K562 (cell line): ENCODE measurements at regions not wholly inside any gene's neighbourhood (a gene's known extent, or its start where the extent isn't known, plus 50 kb on each side); places are given as distances from the start of the nearest gene placed in this dataset.

Source experiments
- ATAC-seq: fragments of 200-7000 bp; cut with Tn5 transposase; 3 replicates; pipeline ENCODE4 v1.9.1; 2020; ENCODE audit warnings: moderate library complexity
- BruUV-seq: library from RNA; stranded (reverse); fragments of 400-500 nt; replicated peaks from 2 replicates; lab custom pipeline; 2021; lab: Mats Ljungman, UMichigan
- CTCF ChIA-PET: fragments of 300-600 bp; formaldehyde crosslinking; extraction: SDS; loops from one replicate; lab custom pipeline; 2021; ENCODE audit warnings: low intra/inter-chr PET ratio; lab: Yijun Ruan, JAX
- POLR2A ChIA-PET: fragments of 300-600, 350-650 bp; sonication (Branson Sonifier 250); formaldehyde crosslinking; extraction: SDS; loops from one replicate; lab custom pipeline; 2021; ENCODE audit warnings: antibody characterized with exemption, inconsistent platforms; lab: Yijun Ruan, JAX
- DNase-seq, 4 experiments: peaks; one replicate each; pipeline versions ENCODE4 v3.0.0 to v3.0.0-alpha.2; 2011 to 2018; ENCODE audit warnings: low spot score in 3 of 4, mixed read lengths in 3 of 4; ENCODE audit errors: extremely low read depth in 1 of 4
- FAIRE-seq: peaks from 2 replicates; lab custom pipeline; 2011; peaks lifted over from hg19 to GRCh38; lab: Jason Lieb, UNC
- H2AFZ ChIP-seq: 2 replicates; pipeline ENCODE4 v1.6.0; 2011; ENCODE audit warnings: low read depth, low read length, control low read depth, inconsistent platforms
- H3K27ac ChIP-seq: fragments of 200-600 bp; 3 replicates; pipeline ENCODE4 v1.8.0; 2011; ENCODE audit warnings: low read depth, mild to moderate bottlenecking, control low read depth, inconsistent platforms, low read length, moderate library complexity, mixed read lengths; ENCODE audit errors: extremely low read depth
- H3K27me3 ChIP-seq, 2 experiments: fragments of 300-600 bp in 1 of 2; 2 replicates in 1 of 2; 3 replicates in 1 of 2; pipeline versions ENCODE4 v1.6.0 to v1.8.0; 2011; ENCODE audit warnings: inconsistent platforms in 2 of 2, low read length in 2 of 2, mild to moderate bottlenecking in 1 of 2, mixed read lengths in 1 of 2, moderate library complexity in 1 of 2; ENCODE audit not compliant: control insufficient read depth in 2 of 2, insufficient read depth in 2 of 2
- H3K36me3 ChIP-seq: fragments of 300-600 bp; 3 replicates; pipeline ENCODE4 v1.8.0; 2011; ENCODE audit warnings: mild to moderate bottlenecking, low read length, inconsistent platforms; ENCODE audit not compliant: control insufficient read depth, insufficient read depth
- H3K4me1 ChIP-seq, 2 experiments: fragments of 200-600 bp in 1 of 2; replicated peaks in 1 of 2; 2 replicates in 1 of 2; 3 replicates in 1 of 2; pipeline versions ENCODE4 v1.5.1 to v1.8.0; 2011; ENCODE audit warnings: inconsistent platforms in 2 of 2, low read length in 2 of 2, mild to moderate bottlenecking in 1 of 2, mixed read lengths in 1 of 2, moderate library complexity in 1 of 2; ENCODE audit not compliant: control insufficient read depth in 2 of 2, insufficient read depth in 2 of 2
- H3K4me2 ChIP-seq: 2 replicates; pipeline ENCODE4 v1.6.1; 2011; ENCODE audit warnings: low read length, control low read depth, inconsistent platforms, mixed read lengths; ENCODE audit not compliant: insufficient read depth
- H3K4me3 ChIP-seq: fragments of 200-600 bp; sonication (generic), shearing (Covaris generic); 2 replicates; pipeline ENCODE4 v1.5.1; 2016; ENCODE audit warnings: control low read depth, inconsistent platforms
- H3K79me2 ChIP-seq: fragments of 200-600 bp; 3 replicates; pipeline ENCODE4 v1.8.0; 2011; ENCODE audit warnings: low read length, inconsistent platforms; ENCODE audit not compliant: control insufficient read depth, insufficient read depth
- H3K9ac ChIP-seq, 2 experiments: 2 replicates each; pipeline versions ENCODE4 v1.6.0 to v1.6.1; 2011; ENCODE audit warnings: low read depth in 2 of 2, low read length in 2 of 2, control low read depth in 1 of 2, inconsistent platforms in 1 of 2, mild to moderate bottlenecking in 1 of 2, mixed read lengths in 1 of 2; ENCODE audit not compliant: insufficient read depth in 1 of 2
- H3K9me1 ChIP-seq: one replicate; pipeline ENCODE4 v1.6.0; 2011; ENCODE audit warnings: inconsistent platforms, mild to moderate bottlenecking, low read length, moderate library complexity; ENCODE audit not compliant: control insufficient read depth, insufficient read depth
- H3K9me3 ChIP-seq: replicated peaks from 2 replicates; pipeline ENCODE4 v1.5.1; 2011; ENCODE audit warnings: low read depth, low read length, inconsistent platforms; ENCODE audit not compliant: control insufficient read depth, insufficient read depth
- H4K20me1 ChIP-seq: replicated peaks from 2 replicates; pipeline ENCODE4 v1.6.1; 2011; ENCODE audit warnings: low read length, inconsistent platforms, mixed read lengths; ENCODE audit not compliant: control insufficient read depth, insufficient read depth
- COPS2 ChIP-seq: fragments of 450-650 bp; conservative IDR thresholded peaks from 2 replicates; pipeline ENCODE4 v1.6.1; 2016; ENCODE audit warnings: mild to moderate bottlenecking, moderate library complexity
- DEAF1 ChIP-seq: fragments of 450-650 bp; formaldehyde crosslinking; IDR thresholded peaks from 2 replicates; pipeline ENCODE4 v1.4.0; 2020; ENCODE audit warnings: mild to moderate bottlenecking, moderate library complexity
- PRPF4 ChIP-seq: fragments of 200-400 bp; formaldehyde crosslinking; IDR thresholded peaks from one replicate; pipeline ENCODE4 v1.6.1; 2017; ENCODE audit warnings: low read length, low read depth, mild to moderate bottlenecking; ENCODE audit not compliant: insufficient read depth, poor library complexity, severe bottlenecking
- TBL1XR1 ChIP-seq, 2 experiments: IDR thresholded peaks; 2 replicates each; pipeline ENCODE4 v1.6.1; 2012; ENCODE audit warnings: improper control_type of control experiment in 2 of 2, low read length in 2 of 2, mild to moderate bottlenecking in 1 of 2
- ZBTB9 ChIP-seq: fragments of 450-650 bp; formaldehyde crosslinking; IDR thresholded peaks from 2 replicates; pipeline ENCODE4 v1.4.0; 2020; ENCODE audit warnings: mild to moderate bottlenecking, moderate library complexity
- ZFX ChIP-seq: sonication (generic); formaldehyde crosslinking; IDR thresholded peaks from 2 replicates; pipeline ENCODE4 v1.8.0; 2022; ENCODE audit warnings: mild to moderate bottlenecking, missing genetic modification reagents, moderate library complexity
- ZNF592 ChIP-seq: fragments of 450-650 bp; IDR thresholded peaks from 2 replicates; pipeline ENCODE4 v1.6.1; 2017; ENCODE audit warnings: antibody characterized with exemption, mild to moderate bottlenecking
- WGBS: fragments of 100-300 bp; shearing (Covaris generic); methylation state at CpG from one replicate; pipeline ENCODE4 v1.1.6; 2016; ENCODE audit warnings: low coverage, mixed read lengths; ENCODE audit not compliant: insufficient coverage; ENCODE audit errors: missing lambda C conversion rate; 5-methylcytosine and 5-hydroxymethylcytosine counted together
- in situ Hi-C: fragments of 300-500 bp; cut with MboI; formaldehyde crosslinking; loops from 4 replicates; pipeline ENCODE4 v1.15.0; 2018; ENCODE audit warnings: inconsistent platforms, mixed read lengths
- intact Hi-C: fragments of 100-400 bp; cut with micrococcal nuclease; formaldehyde crosslinking; loops from 2 replicates; pipeline ENCODE4 v1.14.2; 2022

- H3K27me3 ChIP-seq, result no peaks in the 10 kb centered on the region
- no peaks in the 10 kb centered on the region for H3K4me1 ChIP-seq
- no peaks in the 10 kb centered on the region for H4K20me1 ChIP-seq
- no peak for TF ChIP-seq DEAF1 (CRISPR knock-in tag)
- H3K9me3 ChIP-seq, result no peaks in the 10 kb centered on the region
- no peak overlapping the region for H3K4me2 ChIP-seq
- no peaks in the 10 kb centered on the region for H3K36me3 ChIP-seq
- intact Hi-C loops (no loop called here), in situ Hi-C loops (no loop called here)
- DNase-seq, result no peak
- H3K9ac ChIP-seq, result no peak overlapping the region
- H3K27ac ChIP-seq, result no peak overlapping the region
- ATAC-seq, result no peak
- ChIA-PET POLR2A (no interaction called here), CTCF (no interaction called here)
- H3K9me1 ChIP-seq, result no peaks in the 10 kb centered on the region
- no peaks in the 10 kb centered on the region for H3K79me2 ChIP-seq
- no peak overlapping the region for H2AFZ ChIP-seq
- FAIRE-seq, result no peak
- WGBS, result 1% methylated on average over 6 of the region's 6 CpGs
- no peak overlapping the region for H3K4me3 ChIP-seq
- no TSS peak for BruUV-seq
These were observed 179.7 kb upstream of the ST6GALNAC5 start for GRCh38 chr1:76687307-76688175.

- intact Hi-C loops, result no loop called here
- WGBS, result 0% methylated on average over 3 of the region's 3 CpGs
- in situ Hi-C loops, result no loop called here
- Histone ChIP-seq H3K27me3 (no peaks in the 10 kb centered on the region), H3K4me2 (no peak overlapping the region), H3K4me1 (no peaks in the 10 kb centered on the region), H3K4me3 (no peak overlapping the region), H3K36me3 (no peaks in the 10 kb centered on the region), H3K9me1 (no peaks in the 10 kb centered on the region), H3K27ac (no peak overlapping the region), H4K20me1 (no peaks in the 10 kb centered on the region), H3K79me2 (no peaks in the 10 kb centered on the region), H3K9me3 (no peaks in the 10 kb centered on the region), H3K9ac (no peak overlapping the region), H2AFZ (no peak overlapping the region)
- DNase-seq, result no peak
- CTCF ChIA-PET, result no interaction called here
- POLR2A ChIA-PET, result no interaction called here
- no TSS peak for BruUV-seq
- FAIRE-seq, result no peak
- ATAC-seq, result no peak
- TF ChIP-seq ZBTB9, result no peak
- no peak for TF ChIP-seq TBL1XR1 (IDR thresholded peaks at IDR 0.05; ENCODE audit: low read length in 2 of 2)
- TF ChIP-seq ZFX, result no peak
- TF ChIP-seq PRPF4, result no peak
- no peak for TF ChIP-seq COPS2
- TF ChIP-seq ZNF592, result no peak
These were observed 176.5 kb upstream of the ST6GALNAC5 start for GRCh38 chr1:76690766-76691165.
